Neuronal stem cell (in vitro differentiated cells): ENCODE measurements at regions not wholly inside any gene's neighbourhood (a gene's known extent, or its start where the extent isn't known, plus 50 kb on each side); places are given as distances from the start of the nearest gene placed in this dataset.

Source experiments
- DNase-seq: peaks from one replicate; pipeline ENCODE4 v3.0.0-alpha.2; 2013; ENCODE audit warnings: low spot score
- H2AFZ ChIP-seq: one replicate; pipeline ENCODE4 v1.6.1; 2013; ENCODE audit warnings: mild to moderate bottlenecking, low read length, inconsistent platforms
- H2AK5ac ChIP-seq: 2 replicates; pipeline ENCODE4 v1.6.1; 2013; ENCODE audit warnings: low read depth, mild to moderate bottlenecking, inconsistent platforms, low read length, moderate library complexity, mixed read lengths
- H2BK120ac ChIP-seq: 2 replicates; pipeline ENCODE4 v1.6.1; 2013; ENCODE audit warnings: low read depth, mild to moderate bottlenecking, inconsistent platforms, low read length, moderate library complexity, mixed read lengths
- H2BK12ac ChIP-seq: one replicate; pipeline ENCODE4 v1.6.1; 2013; ENCODE audit warnings: low read length, inconsistent platforms
- H2BK15ac ChIP-seq: 2 replicates; pipeline ENCODE4 v1.6.1; 2013; ENCODE audit warnings: mild to moderate bottlenecking, low read length, inconsistent platforms, mixed read lengths
- H2BK5ac ChIP-seq: one replicate; pipeline ENCODE4 v1.6.1; 2013; ENCODE audit warnings: inconsistent platforms, mild to moderate bottlenecking, low read length, moderate library complexity
- H3K14ac ChIP-seq: one replicate; pipeline ENCODE4 v1.6.1; 2013; ENCODE audit warnings: low read length, inconsistent platforms
- H3K18ac ChIP-seq: 2 replicates; pipeline ENCODE4 v1.6.1; 2013; ENCODE audit warnings: low read length, inconsistent platforms
- H3K23ac ChIP-seq: 2 replicates; pipeline ENCODE4 v1.6.1; 2013; ENCODE audit warnings: low read depth, mild to moderate bottlenecking, mixed read lengths, low read length, inconsistent platforms; ENCODE audit not compliant: poor library complexity
- H3K27ac ChIP-seq: replicated peaks from 3 replicates; pipeline ENCODE4 v1.5.1; 2013; ENCODE audit warnings: low read length, inconsistent platforms
- H3K27me3 ChIP-seq, 3 experiments: 2 replicates each; pipeline ENCODE4 v1.6.1; 2013; ENCODE audit warnings: low read length in 3 of 3, mild to moderate bottlenecking in 2 of 3, inconsistent platforms in 1 of 3, low read depth in 1 of 3, mixed read lengths in 1 of 3, moderate library complexity in 1 of 3; ENCODE audit not compliant: control insufficient read depth in 3 of 3, insufficient read depth in 3 of 3
- H3K36me3 ChIP-seq, 2 donors: replicated peaks in 1 of 2; 2 replicates each; pipeline ENCODE4 v1.6.1; 2013; ENCODE audit warnings: low read length in 2 of 2; ENCODE audit not compliant: control insufficient read depth in 2 of 2, insufficient read depth in 2 of 2
- H3K4ac ChIP-seq: 2 replicates; pipeline ENCODE4 v1.6.1; 2013; ENCODE audit warnings: inconsistent platforms, mild to moderate bottlenecking, low read length, moderate library complexity
- H3K4me1 ChIP-seq, 2 donors: 1 replicate in 1 of 2; 2 replicates in 1 of 2; pipeline ENCODE4 v1.6.1; 2013; ENCODE audit warnings: low read length in 2 of 2, low read depth in 1 of 2; ENCODE audit not compliant: control insufficient read depth in 2 of 2, insufficient read depth in 1 of 2
- H3K4me2 ChIP-seq: one replicate; pipeline ENCODE4 v1.6.1; 2013; ENCODE audit warnings: mild to moderate bottlenecking, low read length, inconsistent platforms; ENCODE audit not compliant: insufficient read depth, poor library complexity, severe bottlenecking
- H3K4me3 ChIP-seq, 2 donors: 2 replicates each; pipeline ENCODE4 v1.5.1; 2013; ENCODE audit warnings: low read length in 2 of 2, mild to moderate bottlenecking in 2 of 2, inconsistent platforms in 1 of 2, moderate library complexity in 1 of 2
- H3K79me1 ChIP-seq: one replicate; pipeline ENCODE4 v1.6.1; 2013; ENCODE audit warnings: low read depth, mild to moderate bottlenecking, inconsistent platforms, low read length, moderate library complexity
- H3K9ac ChIP-seq: one replicate; pipeline ENCODE4 v1.6.1; 2013; ENCODE audit warnings: mild to moderate bottlenecking, low read depth, low read length, inconsistent platforms; ENCODE audit not compliant: poor library complexity
- H3K9me3 ChIP-seq, 2 donors: replicated peaks in 1 of 2; 2 replicates each; pipeline versions ENCODE3 to v1.6.1; 2013; ENCODE audit warnings: low read length in 2 of 2, mild to moderate bottlenecking in 2 of 2, inconsistent platforms in 1 of 2, low read depth in 1 of 2, mixed read lengths in 1 of 2, moderate library complexity in 1 of 2; ENCODE audit not compliant: control insufficient read depth in 2 of 2, insufficient read depth in 1 of 2
- H4K8ac ChIP-seq: one replicate; pipeline ENCODE4 v1.6.1; 2013; ENCODE audit warnings: low read depth, mild to moderate bottlenecking, inconsistent platforms, low read length, moderate library complexity
- H4K91ac ChIP-seq: one replicate; pipeline ENCODE4 v1.6.1; 2013; ENCODE audit warnings: low read length, low read depth, mild to moderate bottlenecking, inconsistent platforms; ENCODE audit not compliant: poor library complexity
- WGBS, 2 donors: extraction: QIAGEN DNeasy Blood & Tissue Kit; methylation state at CpG; one replicate each; pipeline ENCODE4 v1.1.7; 2013; ENCODE audit warnings: missing lambda C conversion rate in 2 of 2, mixed read lengths in 1 of 2; ENCODE audit not compliant: insufficient read length in 2 of 2, insufficient replicate concordance in 1 of 2; ENCODE audit errors: extremely low coverage in 2 of 2; 5-methylcytosine and 5-hydroxymethylcytosine counted together

DNA sequence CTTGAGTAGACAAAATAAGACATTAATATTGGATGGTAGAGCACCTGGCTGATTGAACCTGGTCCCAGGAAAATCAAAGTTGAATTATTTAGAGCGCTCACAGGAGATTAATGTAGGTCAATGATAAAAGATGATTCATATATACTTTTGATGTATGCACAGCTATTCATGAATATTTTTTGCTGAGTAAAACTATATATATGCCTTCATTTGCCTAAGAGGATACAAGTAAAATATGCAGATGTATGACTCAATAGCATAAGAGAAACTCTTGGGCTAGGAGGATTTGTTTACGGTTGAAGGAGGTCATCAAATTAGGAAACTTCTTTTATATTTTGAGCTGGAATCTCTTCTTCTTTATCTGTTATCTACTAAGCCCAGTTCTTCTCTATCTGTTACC lies 202.7 kb upstream of the HS3ST1 start:
- Histone ChIP-seq H2BK5ac (no peak overlapping the region), H3K9me3 (no peaks in the 10 kb centered on the region), H3K4ac (no peak overlapping the region), H4K8ac (no peak overlapping the region), H3K4me1 (peaks cover 0 to 4% of the 10 kb centered on the region in 2 donors), H3K79me1 (no peaks in the 10 kb centered on the region), H4K91ac (no peak overlapping the region), H3K18ac (no peak overlapping the region), H3K23ac (no peak overlapping the region), H2BK120ac (no peak overlapping the region), H3K4me2 (no peak overlapping the region), H3K4me3 (no peak overlapping the region), H3K14ac (no peak overlapping the region), H3K27me3 (no peaks in the 10 kb centered on the region), H2BK12ac (no peak overlapping the region), H2AK5ac (no peak overlapping the region), H2BK15ac (no peak overlapping the region), H3K27ac (no peak overlapping the region), H2AFZ (no peak overlapping the region), H3K36me3 (no peaks in the 10 kb centered on the region), H3K9ac (no peak overlapping the region)
- no CpG with 5 or more reads among the region's 2 CpGs for WGBS, 2 donors
- DNase-seq: no peak

DNA sequence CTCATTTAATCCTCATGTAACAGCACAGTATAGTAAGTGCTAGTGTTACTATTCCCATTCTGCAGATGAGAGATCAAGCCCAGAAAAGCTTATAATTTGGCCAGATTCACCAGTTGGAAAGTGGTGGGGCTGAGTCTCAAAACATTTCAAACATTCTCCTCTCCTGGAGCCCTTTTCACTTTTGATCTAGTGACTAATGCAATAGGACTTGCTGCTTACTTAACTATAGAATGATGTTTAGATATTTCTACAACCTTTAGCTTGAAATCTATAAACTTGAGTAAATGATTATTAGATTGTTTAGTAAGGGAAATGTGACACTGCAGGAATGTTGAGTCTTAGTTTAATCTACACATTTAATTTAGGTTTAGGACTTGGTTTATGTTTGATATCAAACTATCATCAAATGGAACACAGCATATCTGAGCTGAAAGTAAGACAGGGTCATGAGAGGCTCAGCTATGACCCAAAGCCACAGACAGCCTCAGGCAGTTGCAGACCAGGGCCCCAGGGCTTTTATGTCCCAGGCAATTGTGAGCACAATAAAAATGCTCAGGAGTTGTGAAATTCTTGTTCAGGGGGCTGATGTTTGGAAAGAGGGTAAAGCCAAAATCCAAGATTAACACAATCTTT lies 199.5 kb upstream of the HS3ST1 start:
- DNase-seq: no peak
- no peak overlapping the region for H3K4ac ChIP-seq
- no peaks in the 10 kb centered on the region for H3K27me3 ChIP-seq
- no peaks in the 10 kb centered on the region for H3K36me3 ChIP-seq
- no peak overlapping the region for H3K4me3 ChIP-seq
- H3K18ac ChIP-seq: no peak overlapping the region
- no peak overlapping the region for H2AK5ac ChIP-seq
- H3K9ac ChIP-seq: no peak overlapping the region
- H2BK120ac ChIP-seq: no peak overlapping the region
- H3K9me3 ChIP-seq: no peaks in the 10 kb centered on the region
- no peak overlapping the region for H2AFZ ChIP-seq
- H3K4me1 ChIP-seq: peaks cover 0 to 8% of the 10 kb centered on the region in 2 donors
- H3K27ac ChIP-seq: no peak overlapping the region
- no peak overlapping the region for H2BK12ac ChIP-seq
- no peak overlapping the region for H2BK15ac ChIP-seq
- no peak overlapping the region for H3K4me2 ChIP-seq
- no peak overlapping the region for H2BK5ac ChIP-seq
- no peak overlapping the region for H3K23ac ChIP-seq
- no peak overlapping the region for H3K14ac ChIP-seq
- H4K91ac ChIP-seq: no peak overlapping the region
- no peaks in the 10 kb centered on the region for H3K79me1 ChIP-seq
- H4K8ac ChIP-seq: no peak overlapping the region

DNA sequence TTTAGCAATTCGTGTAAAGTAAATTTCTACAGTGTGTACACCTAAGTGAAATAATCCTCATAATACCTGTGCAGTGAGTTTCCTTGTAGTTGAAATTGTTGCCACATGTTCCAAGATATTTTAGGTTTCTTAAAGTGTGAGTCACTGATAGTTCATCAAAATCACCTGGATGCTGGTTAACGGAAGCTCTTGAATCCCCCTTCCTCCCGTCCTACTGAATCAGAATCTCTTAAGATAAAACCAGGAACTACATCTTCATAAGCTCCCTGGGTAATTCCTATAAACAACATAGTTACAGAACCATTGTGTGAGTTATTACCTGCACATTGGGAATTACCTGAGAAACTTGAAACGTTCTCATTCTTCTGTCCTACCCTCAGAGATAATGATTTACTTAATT lies 197.4 kb upstream of the HS3ST1 start:
- no CpG with 5 or more reads among the region's 4 CpGs for WGBS, 2 donors

DNA sequence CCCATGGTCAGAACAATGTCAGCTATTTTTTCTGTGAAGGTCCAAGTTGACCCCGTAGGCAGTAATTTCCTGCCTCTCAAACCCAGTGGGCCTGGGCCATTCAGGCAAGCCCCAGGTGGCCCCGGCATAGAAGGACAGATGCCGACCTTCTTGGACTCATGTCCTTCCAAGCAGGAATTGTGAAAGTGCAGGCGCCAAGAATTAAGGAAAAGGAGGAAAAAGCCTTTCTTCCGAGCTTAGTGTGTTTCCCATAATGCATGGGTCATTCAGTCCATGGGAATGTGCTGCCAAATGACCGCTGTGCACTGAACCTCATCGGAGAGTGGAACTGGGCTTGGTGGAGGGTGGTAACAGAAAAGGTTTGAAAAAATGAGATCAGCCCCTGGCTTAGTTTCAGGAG lies 196.5 kb upstream of the HS3ST1 start:
- H2BK120ac ChIP-seq: no peak overlapping the region
- no peak overlapping the region for H3K18ac ChIP-seq
- no peaks in the 10 kb centered on the region for H3K9me3 ChIP-seq
- no peak overlapping the region for H3K23ac ChIP-seq
- no peak overlapping the region for H3K4me3 ChIP-seq
- H3K9ac ChIP-seq: no peak overlapping the region
- peaks cover 0 to 8% of the 10 kb centered on the region in 2 donors for H3K4me1 ChIP-seq
- no peak for DNase-seq
- no peaks in the 10 kb centered on the region for H3K27me3 ChIP-seq
- H2BK12ac ChIP-seq: no peak overlapping the region
- no peak overlapping the region for H4K91ac ChIP-seq
- H3K4ac ChIP-seq: no peak overlapping the region
- H3K14ac ChIP-seq: no peak overlapping the region
- no peak overlapping the region for H2BK5ac ChIP-seq
- H4K8ac ChIP-seq: no peak overlapping the region
- H2AFZ ChIP-seq: no peak overlapping the region
- H3K27ac ChIP-seq: no peak overlapping the region
- H2BK15ac ChIP-seq: no peak overlapping the region
- H3K79me1 ChIP-seq: no peaks in the 10 kb centered on the region
- no peak overlapping the region for H3K4me2 ChIP-seq
- no peak overlapping the region for H2AK5ac ChIP-seq
- no peaks in the 10 kb centered on the region for H3K36me3 ChIP-seq
- no CpG with 5 or more reads among the region's 7 CpGs for WGBS, 2 donors

More for the DNA sequence above, 197.4 kb upstream of the HS3ST1 start:
- no peak overlapping the region for H2BK5ac ChIP-seq
- no peak overlapping the region for H3K4ac ChIP-seq
- no peak overlapping the region for H3K18ac ChIP-seq
- no peaks in the 10 kb centered on the region for H3K36me3 ChIP-seq
- no peak overlapping the region for H4K91ac ChIP-seq
- no peak overlapping the region for H3K4me3 ChIP-seq
- H3K4me1 ChIP-seq: peaks cover 0 to 8% of the 10 kb centered on the region in 2 donors
- H3K9me3 ChIP-seq: no peaks in the 10 kb centered on the region
- no peak overlapping the region for H3K4me2 ChIP-seq
- no peak overlapping the region for H4K8ac ChIP-seq
- no peak overlapping the region for H3K27ac ChIP-seq
- H3K23ac ChIP-seq: no peak overlapping the region
- H2BK120ac ChIP-seq: no peak overlapping the region
- no peaks in the 10 kb centered on the region for H3K27me3 ChIP-seq
- no peak for DNase-seq
- no peak overlapping the region for H2AFZ ChIP-seq
- H2BK15ac ChIP-seq: no peak overlapping the region
- no peak overlapping the region for H2AK5ac ChIP-seq
- no peak overlapping the region for H2BK12ac ChIP-seq
- no peak overlapping the region for H3K14ac ChIP-seq
- no peak overlapping the region for H3K9ac ChIP-seq
- H3K79me1 ChIP-seq: no peaks in the 10 kb centered on the region
